GM23338 (cell line): ENCODE measurements at regions not wholly inside any gene's neighbourhood (a gene's known extent, or its start where the extent isn't known, plus 50 kb on each side); places are given as distances from the start of the nearest gene placed in this dataset.
A peak's percentile ranks its signal among the peaks of the same experiment; 100 is the strongest.

Source experiments
- ATAC-seq: fragments of 200-7000 bp; cut with Tn5 transposase; 3 replicates; pipeline ENCODE4 v1.9.1; 2020
- DNase-seq: peaks from one replicate; pipeline ENCODE4 v3.0.0-alpha.2; 2015; ENCODE audit warnings: low spot score
- H2AFZ ChIP-seq: fragments of 200-600 bp; sonication (generic); 2 replicates; pipeline ENCODE4 v1.8.0; 2016; ENCODE audit warnings: antibody characterized with exemption, mild to moderate bottlenecking, moderate library complexity
- H3F3A ChIP-seq: fragments of 200-600 bp; sonication (generic); replicated peaks from 2 replicates; pipeline ENCODE4 v1.8.0; 2017; ENCODE audit warnings: antibody characterized with exemption, mixed run types, low read depth
- H3K27ac ChIP-seq: fragments of 200-600 bp; sonication (generic); 2 replicates; pipeline ENCODE4 v1.6.1; 2016; ENCODE audit warnings: low read depth
- H3K27me3 ChIP-seq: fragments of 200-600 bp; sonication (generic); 2 replicates; pipeline ENCODE4 v1.8.0; 2016; ENCODE audit warnings: mild to moderate bottlenecking, mixed run types, moderate library complexity; ENCODE audit not compliant: insufficient read depth
- H3K36me3 ChIP-seq: fragments of 200-600 bp; sonication (generic); 2 replicates; pipeline ENCODE4 v1.8.0; 2016; ENCODE audit warnings: mild to moderate bottlenecking; ENCODE audit not compliant: insufficient read depth
- H3K4me1 ChIP-seq: fragments of 200-600 bp; sonication (generic); 2 replicates; pipeline ENCODE4 v1.8.0; 2016; ENCODE audit warnings: mild to moderate bottlenecking, moderate library complexity; ENCODE audit not compliant: insufficient read depth
- H3K4me2 ChIP-seq: fragments of 200-600 bp; sonication (generic); 2 replicates; pipeline ENCODE4 v1.7.1; 2017; ENCODE audit warnings: mixed run types
- H3K4me3 ChIP-seq: fragments of 200-600 bp; sonication (generic); 2 replicates; pipeline ENCODE4 v1.6.1; 2016; ENCODE audit warnings: mixed run types
- H3K79me2 ChIP-seq: fragments of 200-600 bp; sonication (generic); replicated peaks from 2 replicates; pipeline ENCODE4 v1.8.0; 2017; ENCODE audit warnings: mild to moderate bottlenecking; ENCODE audit not compliant: insufficient read depth
- H3K9me2 ChIP-seq: fragments of 200-600 bp; sonication (generic); 2 replicates; pipeline ENCODE4 v1.8.0; 2017; ENCODE audit not compliant: insufficient read depth
- H4K20me1 ChIP-seq: fragments of 200-600 bp; sonication (generic); replicated peaks from 2 replicates; pipeline ENCODE4 v1.8.0; 2017; ENCODE audit warnings: mild to moderate bottlenecking; ENCODE audit not compliant: insufficient read depth
- H3K27ac Mint-ChIP-seq: 2 replicates; pipeline ENCODE4 v1.8.0; 2020; ENCODE audit warnings: inconsistent platforms, mild to moderate bottlenecking, moderate library complexity, mixed read lengths
- H3K27me3 Mint-ChIP-seq: 3 replicates; pipeline ENCODE4 v1.8.0; 2022; ENCODE audit warnings: low read depth, mild to moderate bottlenecking, moderate library complexity, mixed read lengths, inconsistent platforms; ENCODE audit not compliant: insufficient read depth, poor library complexity
- H3K36me3 Mint-ChIP-seq: 3 replicates; pipeline ENCODE4 v1.8.0; 2021; ENCODE audit warnings: low read depth, mild to moderate bottlenecking, inconsistent platforms, moderate library complexity, mixed read lengths
- H3K4me1 Mint-ChIP-seq: 3 replicates; pipeline ENCODE4 v1.8.0; 2020; ENCODE audit warnings: mild to moderate bottlenecking, inconsistent platforms, mixed read lengths
- H3K4me3 Mint-ChIP-seq: 3 replicates; pipeline ENCODE4 v1.8.0; 2021; ENCODE audit warnings: moderate library complexity, mild to moderate bottlenecking, inconsistent platforms, mixed read lengths
- H3K9me3 Mint-ChIP-seq: 3 replicates; pipeline ENCODE4 v1.8.0; 2020; ENCODE audit warnings: moderate library complexity, mild to moderate bottlenecking, inconsistent platforms, mixed read lengths
- CREB1 ChIP-seq: fragments of 250-450 bp; sonication (Bioruptor Pico); IDR thresholded peaks from 2 replicates; pipeline ENCODE4 v1.5.0; 2020; ENCODE audit warnings: low read depth, mild to moderate bottlenecking, moderate library complexity
- EZH2 ChIP-seq: fragments of 200-600 bp; sonication (generic); IDR thresholded peaks from one replicate; pipeline ENCODE4 v1.8.0; 2017; ENCODE audit warnings: antibody characterized with exemption, mild to moderate bottlenecking, low read depth; ENCODE audit not compliant: unreplicated experiment
- EZH2phosphoT487 ChIP-seq: fragments of 200-600 bp; sonication (generic); IDR thresholded peaks from one replicate; pipeline ENCODE4 v1.8.1; 2018; ENCODE audit warnings: antibody characterized with exemption; ENCODE audit not compliant: unreplicated experiment
- JUNB ChIP-seq: IDR thresholded peaks from one replicate; pipeline ENCODE4 v1.6.1; 2016; ENCODE audit warnings: antibody characterized with exemption; ENCODE audit not compliant: unreplicated experiment
- POLR2AphosphoS5 ChIP-seq: IDR thresholded peaks from 2 replicates; pipeline ENCODE4 v1.6.1; 2016; ENCODE audit warnings: antibody characterized with exemption, low read depth
- STAT1 ChIP-seq: IDR thresholded peaks from one replicate; pipeline ENCODE4 v1.6.1; 2016; ENCODE audit warnings: antibody characterized with exemption; ENCODE audit not compliant: unreplicated experiment
- ZNF114 ChIP-seq: fragments of 250-450 bp; sonication (Bioruptor Pico); IDR thresholded peaks from 2 replicates; pipeline ENCODE4 v1.5.0; 2020; ENCODE audit warnings: mild to moderate bottlenecking, moderate library complexity
- ZNF331 ChIP-seq: fragments of 250-450 bp; sonication (Bioruptor Pico); IDR thresholded peaks from 2 replicates; pipeline ENCODE4 v1.5.0; 2020; ENCODE audit warnings: low read depth, mild to moderate bottlenecking, moderate library complexity
- TF ChIP-seq, protein P1 (sequence below), 2 experiments: fragments of 200-600 bp in 1 of 2; sonication (generic) in 1 of 2; conservative IDR thresholded peaks; 2 replicates each; pipeline versions ENCODE4 v1.5.1 to v1.6.1; 2016 to 2017; ENCODE audit warnings: antibody characterized with exemption in 2 of 2, low read depth in 2 of 2, mild to moderate bottlenecking in 2 of 2, moderate library complexity in 1 of 2
- TF ChIP-seq, protein P2 (sequence below): fragments of 250-450 bp; sonication (Bioruptor Pico); IDR thresholded peaks from 2 replicates; pipeline ENCODE4 v1.5.0; 2020; ENCODE audit warnings: mild to moderate bottlenecking, moderate library complexity

DNA sequence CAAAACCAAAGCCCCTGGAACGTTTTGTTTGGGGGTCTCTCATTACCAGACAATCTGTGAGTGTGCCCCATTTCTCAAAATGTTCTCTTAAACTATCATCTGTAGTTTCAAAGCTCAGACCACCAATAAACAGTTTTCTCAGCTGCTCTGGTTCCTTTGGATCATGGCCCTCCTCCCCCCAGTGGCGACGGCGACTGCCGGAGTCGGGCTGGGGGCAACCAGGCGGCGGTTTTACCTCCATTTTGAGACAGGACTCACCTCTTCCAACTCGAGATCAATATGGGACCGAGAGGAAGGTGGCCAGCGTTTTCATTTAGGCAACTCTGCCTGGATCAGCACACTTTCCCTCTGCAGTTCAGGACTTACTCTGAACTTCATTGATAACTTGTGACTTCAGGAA, 141.5 kb upstream of the ZNF32 start:
- Mint-ChIP-seq H3K9me3 (no peaks in the 10 kb centered on the region), H3K27me3 (no peaks in the 10 kb centered on the region), H3K4me3 (no peak overlapping the region), H3K27ac (no peak overlapping the region), H3K4me1 (no peaks in the 10 kb centered on the region), H3K36me3 (no peaks in the 10 kb centered on the region)
- TF ChIP-seq JUNB = no peak
- Histone ChIP-seq H3K9me2 (0 out of 2 replicates have a peak, but pooled peaks cover 3% of the 10 kb centered on the region), H4K20me1 (no peaks in the 10 kb centered on the region), H3K4me3 (no peak overlapping the region), H3K27ac (no peak overlapping the region), H2AFZ (no peak overlapping the region), H3K4me2 (no peak overlapping the region), H3K36me3 (no peaks in the 10 kb centered on the region), H3K4me1 (no peaks in the 10 kb centered on the region), H3K27me3 (no peaks in the 10 kb centered on the region), H3K79me2 (no peaks in the 10 kb centered on the region), H3F3A (no peaks in the 10 kb centered on the region)
- DNase-seq (no peak), ATAC-seq (no peak)

DNA sequence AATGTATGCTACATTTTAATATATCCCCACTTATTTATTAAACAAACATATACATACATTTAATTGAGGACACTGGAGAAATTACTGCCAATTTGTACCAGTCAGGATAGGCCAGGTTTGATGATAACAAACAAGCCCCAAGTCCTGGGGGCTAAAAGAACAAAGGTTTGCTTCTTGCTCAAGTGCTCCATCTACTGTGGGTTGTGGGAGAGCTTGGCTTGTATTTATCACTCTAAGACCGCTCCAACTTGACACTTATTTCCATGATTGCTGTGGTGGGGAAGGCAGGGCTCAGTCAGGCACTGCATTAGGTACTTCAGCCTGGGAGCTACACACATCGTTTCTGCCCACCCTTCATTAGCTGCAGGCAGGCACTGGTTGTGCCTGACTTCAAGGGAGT, 136.6 kb upstream of the ZNF32 start:
- Histone ChIP-seq H3F3A (no peaks in the 10 kb centered on the region), H3K9me2 (no peaks in the 10 kb centered on the region), H3K4me3 (no peak overlapping the region), H2AFZ (no peak overlapping the region), H3K79me2 (no peaks in the 10 kb centered on the region), H3K27me3 (no peaks in the 10 kb centered on the region), H3K27ac (no peak overlapping the region), H3K4me2 (no peak overlapping the region), H3K36me3 (no peaks in the 10 kb centered on the region), H4K20me1 (no peaks in the 10 kb centered on the region), H3K4me1 (no peaks in the 10 kb centered on the region)
- H3K27ac Mint-ChIP-seq = no peak overlapping the region
- no peak overlapping the region for H3K4me3 Mint-ChIP-seq
- H3K36me3 Mint-ChIP-seq = no peaks in the 10 kb centered on the region
- H3K27me3 Mint-ChIP-seq = no peaks in the 10 kb centered on the region
- TF ChIP-seq, protein P1, sequence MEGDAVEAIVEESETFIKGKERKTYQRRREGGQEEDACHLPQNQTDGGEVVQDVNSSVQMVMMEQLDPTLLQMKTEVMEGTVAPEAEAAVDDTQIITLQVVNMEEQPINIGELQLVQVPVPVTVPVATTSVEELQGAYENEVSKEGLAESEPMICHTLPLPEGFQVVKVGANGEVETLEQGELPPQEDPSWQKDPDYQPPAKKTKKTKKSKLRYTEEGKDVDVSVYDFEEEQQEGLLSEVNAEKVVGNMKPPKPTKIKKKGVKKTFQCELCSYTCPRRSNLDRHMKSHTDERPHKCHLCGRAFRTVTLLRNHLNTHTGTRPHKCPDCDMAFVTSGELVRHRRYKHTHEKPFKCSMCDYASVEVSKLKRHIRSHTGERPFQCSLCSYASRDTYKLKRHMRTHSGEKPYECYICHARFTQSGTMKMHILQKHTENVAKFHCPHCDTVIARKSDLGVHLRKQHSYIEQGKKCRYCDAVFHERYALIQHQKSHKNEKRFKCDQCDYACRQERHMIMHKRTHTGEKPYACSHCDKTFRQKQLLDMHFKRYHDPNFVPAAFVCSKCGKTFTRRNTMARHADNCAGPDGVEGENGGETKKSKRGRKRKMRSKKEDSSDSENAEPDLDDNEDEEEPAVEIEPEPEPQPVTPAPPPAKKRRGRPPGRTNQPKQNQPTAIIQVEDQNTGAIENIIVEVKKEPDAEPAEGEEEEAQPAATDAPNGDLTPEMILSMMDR (conservative IDR thresholded peaks at IDR 0.05; ENCODE audit: low read depth in 2 of 2) = peak; percentile 42 to 65
- TF ChIP-seq ZNF114 (no peak), EZH2 (no peak)
- H3K9me3 Mint-ChIP-seq = no peaks in the 10 kb centered on the region; the same call in 2 of the 3 replicates
- ATAC-seq (peak; percentile 72), DNase-seq (peak; percentile 57)
- H3K4me1 Mint-ChIP-seq = no peaks in the 10 kb centered on the region

DNA sequence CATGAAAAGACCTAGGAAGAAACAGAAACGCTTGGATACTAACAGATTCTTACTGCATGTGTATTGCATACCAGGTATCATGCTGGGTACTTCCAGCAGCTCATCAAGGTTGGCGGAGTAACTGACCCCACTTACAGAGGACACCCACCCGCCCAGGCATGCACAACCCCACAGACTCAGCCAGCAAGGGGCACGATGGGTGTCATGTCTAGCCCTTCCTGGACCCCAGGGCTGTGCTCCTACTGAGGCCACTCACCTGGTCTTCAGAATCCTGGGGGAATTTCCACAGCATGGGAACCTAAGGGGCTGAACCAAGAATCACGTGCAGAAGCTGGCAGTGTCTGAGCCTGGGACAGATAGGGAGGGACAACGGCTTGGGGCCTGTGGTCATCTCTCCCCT, 134.1 kb upstream of the ZNF32 start:
- ATAC-seq = no peak
- no peak for DNase-seq
- TF ChIP-seq CREB1 (CRISPR knock-in tag) = no peak
- TF ChIP-seq, protein P2, sequence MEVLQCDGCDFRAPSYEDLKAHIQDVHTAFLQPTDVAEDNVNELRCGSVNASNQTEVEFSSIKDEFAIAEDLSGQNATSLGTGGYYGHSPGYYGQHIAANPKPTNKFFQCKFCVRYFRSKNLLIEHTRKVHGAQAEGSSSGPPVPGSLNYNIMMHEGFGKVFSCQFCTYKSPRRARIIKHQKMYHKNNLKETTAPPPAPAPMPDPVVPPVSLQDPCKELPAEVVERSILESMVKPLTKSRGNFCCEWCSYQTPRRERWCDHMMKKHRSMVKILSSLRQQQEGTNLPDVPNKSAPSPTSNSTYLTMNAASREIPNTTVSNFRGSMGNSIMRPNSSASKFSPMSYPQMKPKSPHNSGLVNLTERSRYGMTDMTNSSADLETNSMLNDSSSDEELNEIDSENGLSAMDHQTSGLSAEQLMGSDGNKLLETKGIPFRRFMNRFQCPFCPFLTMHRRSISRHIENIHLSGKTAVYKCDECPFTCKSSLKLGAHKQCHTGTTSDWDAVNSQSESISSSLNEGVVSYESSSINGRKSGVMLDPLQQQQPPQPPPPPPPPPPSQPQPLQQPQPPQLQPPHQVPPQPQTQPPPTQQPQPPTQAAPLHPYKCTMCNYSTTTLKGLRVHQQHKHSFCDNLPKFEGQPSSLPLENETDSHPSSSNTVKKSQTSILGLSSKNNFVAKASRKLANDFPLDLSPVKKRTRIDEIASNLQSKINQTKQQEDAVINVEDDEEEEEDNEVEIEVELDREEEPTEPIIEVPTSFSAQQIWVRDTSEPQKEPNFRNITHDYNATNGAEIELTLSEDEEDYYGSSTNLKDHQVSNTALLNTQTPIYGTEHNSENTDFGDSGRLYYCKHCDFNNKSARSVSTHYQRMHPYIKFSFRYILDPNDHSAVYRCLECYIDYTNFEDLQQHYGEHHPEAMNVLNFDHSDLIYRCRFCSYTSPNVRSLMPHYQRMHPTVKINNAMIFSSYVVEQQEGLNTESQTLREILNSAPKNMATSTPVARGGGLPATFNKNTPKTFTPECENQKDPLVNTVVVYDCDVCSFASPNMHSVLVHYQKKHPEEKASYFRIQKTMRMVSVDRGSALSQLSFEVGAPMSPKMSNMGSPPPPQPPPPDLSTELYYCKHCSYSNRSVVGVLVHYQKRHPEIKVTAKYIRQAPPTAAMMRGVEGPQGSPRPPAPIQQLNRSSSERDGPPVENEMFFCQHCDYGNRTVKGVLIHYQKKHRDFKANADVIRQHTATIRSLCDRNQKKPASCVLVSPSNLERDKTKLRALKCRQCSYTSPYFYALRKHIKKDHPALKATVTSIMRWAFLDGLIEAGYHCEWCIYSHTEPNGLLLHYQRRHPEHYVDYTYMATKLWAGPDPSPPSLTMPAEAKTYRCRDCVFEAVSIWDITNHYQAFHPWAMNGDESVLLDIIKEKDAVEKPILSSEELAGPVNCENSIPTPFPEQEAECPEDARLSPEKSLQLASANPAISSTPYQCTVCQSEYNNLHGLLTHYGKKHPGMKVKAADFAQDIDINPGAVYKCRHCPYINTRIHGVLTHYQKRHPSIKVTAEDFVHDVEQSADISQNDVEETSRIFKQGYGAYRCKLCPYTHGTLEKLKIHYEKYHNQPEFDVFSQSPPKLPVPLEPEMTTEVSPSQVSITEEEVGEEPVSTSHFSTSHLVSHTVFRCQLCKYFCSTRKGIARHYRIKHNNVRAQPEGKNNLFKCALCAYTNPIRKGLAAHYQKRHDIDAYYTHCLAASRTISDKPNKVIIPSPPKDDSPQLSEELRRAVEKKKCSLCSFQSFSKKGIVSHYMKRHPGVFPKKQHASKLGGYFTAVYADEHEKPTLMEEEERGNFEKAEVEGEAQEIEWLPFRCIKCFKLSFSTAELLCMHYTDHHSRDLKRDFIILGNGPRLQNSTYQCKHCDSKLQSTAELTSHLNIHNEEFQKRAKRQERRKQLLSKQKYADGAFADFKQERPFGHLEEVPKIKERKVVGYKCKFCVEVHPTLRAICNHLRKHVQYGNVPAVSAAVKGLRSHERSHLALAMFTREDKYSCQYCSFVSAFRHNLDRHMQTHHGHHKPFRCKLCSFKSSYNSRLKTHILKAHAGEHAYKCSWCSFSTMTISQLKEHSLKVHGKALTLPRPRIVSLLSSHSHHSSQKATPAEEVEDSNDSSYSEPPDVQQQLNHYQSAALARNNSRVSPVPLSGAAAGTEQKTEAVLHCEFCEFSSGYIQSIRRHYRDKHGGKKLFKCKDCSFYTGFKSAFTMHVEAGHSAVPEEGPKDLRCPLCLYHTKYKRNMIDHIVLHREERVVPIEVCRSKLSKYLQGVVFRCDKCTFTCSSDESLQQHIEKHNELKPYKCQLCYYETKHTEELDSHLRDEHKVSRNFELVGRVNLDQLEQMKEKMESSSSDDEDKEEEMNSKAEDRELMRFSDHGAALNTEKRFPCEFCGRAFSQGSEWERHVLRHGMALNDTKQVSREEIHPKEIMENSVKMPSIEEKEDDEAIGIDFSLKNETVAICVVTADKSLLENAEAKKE (CRISPR knock-in tag) = no peak
- no peak for TF ChIP-seq ZNF331 (CRISPR knock-in tag)
- no peak for TF ChIP-seq STAT1
- TF ChIP-seq POLR2AphosphoS5 = no peak
- no peak for TF ChIP-seq JUNB
- TF ChIP-seq EZH2phosphoT487 = no peak

More for the DNA sequence above, 134.1 kb upstream of the ZNF32 start:
- Mint-ChIP-seq H3K36me3 (no peaks in the 10 kb centered on the region), H3K4me1 (no peaks in the 10 kb centered on the region), H3K27ac (no peak overlapping the region), H3K4me3 (no peak overlapping the region), H3K27me3 (no peaks in the 10 kb centered on the region), H3K9me3 (no peaks in the 10 kb centered on the region; the same call in 2 of the 3 replicates)
- Histone ChIP-seq H3K4me2 (no peak overlapping the region), H3K9me2 (0 out of 2 replicates have a peak, but pooled peaks cover 3% of the 10 kb centered on the region), H3K4me1 (no peaks in the 10 kb centered on the region), H3K36me3 (no peaks in the 10 kb centered on the region), H3K79me2 (no peaks in the 10 kb centered on the region), H3F3A (no peaks in the 10 kb centered on the region), H3K4me3 (no peak overlapping the region), H4K20me1 (no peaks in the 10 kb centered on the region), H3K27me3 (no peaks in the 10 kb centered on the region), H2AFZ (no peak overlapping the region), H3K27ac (no peak overlapping the region)
